ENCODE measurements at regions not wholly inside any gene's neighbourhood (a gene's known extent, or its start where the extent isn't known, plus 50 kb on each side); places are given as distances from the start of the nearest gene placed in this dataset.

DNA sequence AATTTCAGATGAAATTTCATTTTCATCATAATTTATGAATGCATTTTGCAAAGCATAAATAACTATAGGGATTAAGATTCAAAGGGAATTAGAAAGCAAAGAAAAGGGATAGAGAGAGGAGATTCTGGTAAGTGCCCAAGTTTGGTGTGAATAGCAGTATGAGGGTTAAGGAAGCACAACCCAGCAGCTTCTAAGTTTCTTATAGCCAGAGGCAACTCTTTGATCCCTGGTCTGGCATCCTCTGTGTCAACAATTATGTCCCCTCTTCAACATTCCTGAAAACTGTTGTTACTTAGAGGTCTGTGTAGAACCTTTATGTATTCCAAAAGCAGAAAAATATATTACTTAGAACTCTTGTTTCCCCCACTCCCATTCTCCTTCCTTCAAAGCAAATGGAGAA, 171.6 kb upstream of the SATB2 start:
- Histone ChIP-seq H3K79me2 (ENCODE audit: insufficient read depth, low read length) (no peaks in the 10 kb centered on the region), H3K27ac (ENCODE audit: extremely low read length, insufficient read depth, low read length) (no peak overlapping the region), H3K4me1 (ENCODE audit: insufficient read depth, low read length) (no peaks in the 10 kb centered on the region), H4K20me1 (ENCODE audit: insufficient read depth, low read length) (no peaks in the 10 kb centered on the region), H3K9ac (ENCODE audit: insufficient read depth, low read depth, low read length) (no peak overlapping the region), H2AFZ (ENCODE audit: low read length) (no peak overlapping the region), H3K4me3 (replicated peaks in 1 of 3; ENCODE audit: insufficient read depth in 1 of 3, low read depth in 2 of 3, low read length in 3 of 3) (no peak overlapping the region), H3K4me2 (ENCODE audit: low read depth, low read length) (no peak overlapping the region), H3K27me3 (ENCODE audit: control insufficient read depth in 1 of 2, insufficient read depth in 2 of 2, low read length in 2 of 2) (no peaks in the 10 kb centered on the region), H3K36me3 (replicated peaks in 1 of 2; ENCODE audit: control insufficient read depth in 1 of 2, insufficient read depth in 2 of 2, low read length in 2 of 2) (no peaks in the 10 kb centered on the region), H3K9me3 (ENCODE audit: low read length) (no peaks in the 10 kb centered on the region)
- CTCF ChIA-PET (ENCODE audit: low intra/inter-chr PET ratio, low total read pairs), result no interaction called here
- intact Hi-C loops (cut with micrococcal nuclease; ENCODE audit: unreplicated experiment), result no loop called here
- BruUV-seq (replicated peaks), result no TSS peak
- POLR2A ChIA-PET, result no interaction called here
- FAIRE-seq, result no peak
- no peak for DNase-seq (ENCODE audit: low spot score)
- no peak for ATAC-seq
- TF ChIP-seq MIXL1 (CRISPR knock-in tag; IDR thresholded peaks at IDR 0.05), result no peak
- no peak for TF ChIP-seq ZNF746 (CRISPR knock-in tag; IDR thresholded peaks at IDR 0.05)
- TF ChIP-seq ZNF30 (CRISPR knock-in tag; IDR thresholded peaks at IDR 0.05), result no peak
- no peak for TF ChIP-seq IKZF1 (IDR thresholded peaks at IDR 0.05)
- TF ChIP-seq TAF1 (CRISPR knock-in tag; IDR thresholded peaks at IDR 0.05), result no peak
- TF ChIP-seq NFIC (IDR thresholded peaks at IDR 0.05; ENCODE audit: low read length), result no peak
- TF ChIP-seq, protein P1, sequence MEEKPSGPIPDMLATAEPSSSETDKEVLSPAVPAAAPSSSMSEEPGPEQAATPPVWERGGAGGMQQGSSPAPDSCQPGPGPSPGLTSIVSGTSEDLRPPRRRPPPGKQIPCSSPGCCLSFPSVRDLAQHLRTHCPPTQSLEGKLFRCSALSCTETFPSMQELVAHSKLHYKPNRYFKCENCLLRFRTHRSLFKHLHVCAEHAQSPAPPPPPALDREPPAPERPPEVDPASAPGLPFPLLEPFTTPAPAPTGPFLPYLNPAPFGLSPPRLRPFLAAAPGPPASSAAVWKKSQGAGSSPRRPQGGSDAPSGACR (CRISPR knock-in tag; IDR thresholded peaks at IDR 0.05), result no peak
- no peak for TF ChIP-seq KDM1A (CRISPR knock-in tag; IDR thresholded peaks at IDR 0.05)
- TF ChIP-seq TBX2 (CRISPR knock-in tag; IDR thresholded peaks at IDR 0.05; ENCODE audit: borderline replicate concordance), result no peak
- TF ChIP-seq, protein P2, sequence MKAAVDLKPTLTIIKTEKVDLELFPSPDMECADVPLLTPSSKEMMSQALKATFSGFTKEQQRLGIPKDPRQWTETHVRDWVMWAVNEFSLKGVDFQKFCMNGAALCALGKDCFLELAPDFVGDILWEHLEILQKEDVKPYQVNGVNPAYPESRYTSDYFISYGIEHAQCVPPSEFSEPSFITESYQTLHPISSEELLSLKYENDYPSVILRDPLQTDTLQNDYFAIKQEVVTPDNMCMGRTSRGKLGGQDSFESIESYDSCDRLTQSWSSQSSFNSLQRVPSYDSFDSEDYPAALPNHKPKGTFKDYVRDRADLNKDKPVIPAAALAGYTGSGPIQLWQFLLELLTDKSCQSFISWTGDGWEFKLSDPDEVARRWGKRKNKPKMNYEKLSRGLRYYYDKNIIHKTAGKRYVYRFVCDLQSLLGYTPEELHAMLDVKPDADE (CRISPR knock-in tag; IDR thresholded peaks at IDR 0.05), result no peak
- no peak for TF ChIP-seq YY1 (IDR thresholded peaks at IDR 0.05; ENCODE audit: insufficient read depth, insufficient replicate concordance, low read depth, low read length)
- TF ChIP-seq, protein P3, sequence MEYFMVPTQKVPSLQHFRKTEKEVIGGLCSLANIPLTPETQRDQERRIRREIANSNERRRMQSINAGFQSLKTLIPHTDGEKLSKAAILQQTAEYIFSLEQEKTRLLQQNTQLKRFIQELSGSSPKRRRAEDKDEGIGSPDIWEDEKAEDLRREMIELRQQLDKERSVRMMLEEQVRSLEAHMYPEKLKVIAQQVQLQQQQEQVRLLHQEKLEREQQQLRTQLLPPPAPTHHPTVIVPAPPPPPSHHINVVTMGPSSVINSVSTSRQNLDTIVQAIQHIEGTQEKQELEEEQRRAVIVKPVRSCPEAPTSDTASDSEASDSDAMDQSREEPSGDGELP (IDR thresholded peaks at IDR 0.05; ENCODE audit: borderline replicate concordance, low read depth), result no peak
- TF ChIP-seq NR2F6 (IDR thresholded peaks at IDR 0.05), result no peak
- TF ChIP-seq NR2F6 (CRISPR knock-in tag; IDR thresholded peaks at IDR 0.05), result no peak
- no peak for TF ChIP-seq KAT2B (IDR thresholded peaks at IDR 0.05; ENCODE audit: borderline replicate concordance, low read depth, low read length)
- no peak for TF ChIP-seq EHMT2 (IDR thresholded peaks at IDR 0.05; ENCODE audit: borderline replicate concordance, low read depth, low read length)
- TF ChIP-seq, protein P4, sequence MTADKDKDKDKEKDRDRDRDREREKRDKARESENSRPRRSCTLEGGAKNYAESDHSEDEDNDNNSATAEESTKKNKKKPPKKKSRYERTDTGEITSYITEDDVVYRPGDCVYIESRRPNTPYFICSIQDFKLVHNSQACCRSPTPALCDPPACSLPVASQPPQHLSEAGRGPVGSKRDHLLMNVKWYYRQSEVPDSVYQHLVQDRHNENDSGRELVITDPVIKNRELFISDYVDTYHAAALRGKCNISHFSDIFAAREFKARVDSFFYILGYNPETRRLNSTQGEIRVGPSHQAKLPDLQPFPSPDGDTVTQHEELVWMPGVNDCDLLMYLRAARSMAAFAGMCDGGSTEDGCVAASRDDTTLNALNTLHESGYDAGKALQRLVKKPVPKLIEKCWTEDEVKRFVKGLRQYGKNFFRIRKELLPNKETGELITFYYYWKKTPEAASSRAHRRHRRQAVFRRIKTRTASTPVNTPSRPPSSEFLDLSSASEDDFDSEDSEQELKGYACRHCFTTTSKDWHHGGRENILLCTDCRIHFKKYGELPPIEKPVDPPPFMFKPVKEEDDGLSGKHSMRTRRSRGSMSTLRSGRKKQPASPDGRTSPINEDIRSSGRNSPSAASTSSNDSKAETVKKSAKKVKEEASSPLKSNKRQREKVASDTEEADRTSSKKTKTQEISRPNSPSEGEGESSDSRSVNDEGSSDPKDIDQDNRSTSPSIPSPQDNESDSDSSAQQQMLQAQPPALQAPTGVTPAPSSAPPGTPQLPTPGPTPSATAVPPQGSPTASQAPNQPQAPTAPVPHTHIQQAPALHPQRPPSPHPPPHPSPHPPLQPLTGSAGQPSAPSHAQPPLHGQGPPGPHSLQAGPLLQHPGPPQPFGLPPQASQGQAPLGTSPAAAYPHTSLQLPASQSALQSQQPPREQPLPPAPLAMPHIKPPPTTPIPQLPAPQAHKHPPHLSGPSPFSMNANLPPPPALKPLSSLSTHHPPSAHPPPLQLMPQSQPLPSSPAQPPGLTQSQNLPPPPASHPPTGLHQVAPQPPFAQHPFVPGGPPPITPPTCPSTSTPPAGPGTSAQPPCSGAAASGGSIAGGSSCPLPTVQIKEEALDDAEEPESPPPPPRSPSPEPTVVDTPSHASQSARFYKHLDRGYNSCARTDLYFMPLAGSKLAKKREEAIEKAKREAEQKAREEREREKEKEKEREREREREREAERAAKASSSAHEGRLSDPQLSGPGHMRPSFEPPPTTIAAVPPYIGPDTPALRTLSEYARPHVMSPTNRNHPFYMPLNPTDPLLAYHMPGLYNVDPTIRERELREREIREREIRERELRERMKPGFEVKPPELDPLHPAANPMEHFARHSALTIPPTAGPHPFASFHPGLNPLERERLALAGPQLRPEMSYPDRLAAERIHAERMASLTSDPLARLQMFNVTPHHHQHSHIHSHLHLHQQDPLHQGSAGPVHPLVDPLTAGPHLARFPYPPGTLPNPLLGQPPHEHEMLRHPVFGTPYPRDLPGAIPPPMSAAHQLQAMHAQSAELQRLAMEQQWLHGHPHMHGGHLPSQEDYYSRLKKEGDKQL (CRISPR knock-in tag; IDR thresholded peaks at IDR 0.05; ENCODE audit: low read depth), result no peak
- in situ Hi-C loops (cut with HindIII; ENCODE audit: extremely low pct_ligation_motif_present, low pct_unique_long_range_greater_than_20kb), result no loop called here
